Limb (tissue), 2 donors: ENCODE measurements at regions not wholly inside any gene's neighbourhood (a gene's known extent, or its start where the extent isn't known, plus 50 kb on each side); places are given as distances from the start of the nearest gene placed in this dataset.

ENCODE experiments used
- DNase-seq, 2 donors: peaks; one replicate each; pipeline ENCODE4 v3.0.0-alpha.2; 2016; ENCODE audit errors: extremely low spot score in 2 of 2

GRCh38 chr6:14254505-14254904, 136.9 kb downstream of the CD83 start:
- DNase-seq, result no peak

- DNase-seq, result no peak
Observed at GRCh38 chr6:14255916-14256315, 138.3 kb downstream of the CD83 start.

- DNase-seq, result no peak
Observed at GRCh38 chr6:14258117-14258516, 140.5 kb downstream of the CD83 start.

GRCh38 chr6:14258695-14259593, 141.4 kb downstream of the CD83 start:
- DNase-seq, result no peak

GRCh38 chr6:14259594-14260152, 142.1 kb downstream of the CD83 start:
- no peak for DNase-seq

- DNase-seq, result no peak
Observed at GRCh38 chr6:14260839-14261238, 143.3 kb downstream of the CD83 start.

- no peak for DNase-seq
Observed at GRCh38 chr6:14263881-14264424, 146.4 kb downstream of the CD83 start.

GRCh38 chr6:14265049-14266021, 147.8 kb downstream of the CD83 start:
- no peak for DNase-seq

GRCh38 chr6:14266266-14266665, 148.7 kb downstream of the CD83 start:
- DNase-seq, result no peak

- no peak for DNase-seq
Observed at GRCh38 chr6:14267885-14268660, 150.5 kb downstream of the CD83 start.

GRCh38 chr6:14269436-14269835, 151.9 kb downstream of the CD83 start:
- no peak for DNase-seq

GRCh38 chr6:14270142-14270893, 152.7 kb downstream of the CD83 start:
- no peak for DNase-seq

GRCh38 chr6:14270925-14271788, 153.6 kb downstream of the CD83 start:
- DNase-seq, result no peak

- no peak for DNase-seq
Observed at GRCh38 chr6:14271789-14272736, 154.5 kb downstream of the CD83 start.

- no peak for DNase-seq
Observed at GRCh38 chr6:14272737-14273085, 155.1 kb downstream of the CD83 start.

GRCh38 chr6:14273191-14273590, 155.6 kb downstream of the CD83 start:
- no peak for DNase-seq

- no peak for DNase-seq
Observed at GRCh38 chr6:14274016-14274415, 156.4 kb downstream of the CD83 start.
